Activated B cell treated with CpG ODN at 0.5 μM for 24 hours (primary cell): ENCODE measurements at regions not wholly inside any gene's neighbourhood (a gene's known extent, or its start where the extent isn't known, plus 50 kb on each side); places are given as distances from the start of the nearest gene placed in this dataset.

Experiments
- ATAC-seq: fragments of 200-7000 bp; cut with Tn5 transposase; one replicate; pipeline ENCODE4 v1.10.0; 2021; ENCODE audit warnings: low read depth, mild to moderate bottlenecking, moderate library complexity
- CTCF ChIA-PET: fragments of 350-600 bp; sonication (Branson Sonifier 250); formaldehyde crosslinking; loops from one replicate; lab custom pipeline; 2021; ENCODE audit warnings: antibody characterized with exemption; lab: Charles Lee
- POLR2A ChIA-PET: fragments of 350-600 bp; sonication (Branson Sonifier 250); formaldehyde crosslinking; loops from one replicate; lab custom pipeline; 2021; ENCODE audit warnings: antibody characterized with exemption; lab: Charles Lee
- DNase-seq: peaks from one replicate; pipeline ENCODE4 v3.0.0; 2022
- H3K27ac Mint-ChIP-seq: one replicate; pipeline ENCODE4 v1.8.0; 2020; ENCODE audit warnings: mixed read lengths
- H3K27me3 Mint-ChIP-seq: one replicate; pipeline ENCODE4 v1.8.0; 2021; ENCODE audit warnings: mixed read lengths
- H3K36me3 Mint-ChIP-seq: one replicate; pipeline ENCODE4 v1.8.0; 2021; ENCODE audit warnings: low read depth, mixed read lengths
- H3K4me1 Mint-ChIP-seq: one replicate; pipeline ENCODE4 v1.8.0; 2021; ENCODE audit warnings: mixed read lengths
- H3K4me3 Mint-ChIP-seq: one replicate; pipeline ENCODE4 v1.8.0; 2020; ENCODE audit warnings: mild to moderate bottlenecking, mixed read lengths
- H3K9me3 Mint-ChIP-seq: one replicate; pipeline ENCODE4 v1.8.0; 2020; ENCODE audit warnings: mixed read lengths
- intact Hi-C: fragments of 100-400 bp; cut with micrococcal nuclease; formaldehyde crosslinking; loops from one replicate; pipeline ENCODE4 v1.15.1; 2024
- TF ChIP-seq, protein P1 (sequence below): fragments of 200-600 bp; IDR thresholded peaks from one replicate; pipeline ENCODE4 v1.8.0; 2022; ENCODE audit warnings: antibody characterized with exemption, mild to moderate bottlenecking

DNA sequence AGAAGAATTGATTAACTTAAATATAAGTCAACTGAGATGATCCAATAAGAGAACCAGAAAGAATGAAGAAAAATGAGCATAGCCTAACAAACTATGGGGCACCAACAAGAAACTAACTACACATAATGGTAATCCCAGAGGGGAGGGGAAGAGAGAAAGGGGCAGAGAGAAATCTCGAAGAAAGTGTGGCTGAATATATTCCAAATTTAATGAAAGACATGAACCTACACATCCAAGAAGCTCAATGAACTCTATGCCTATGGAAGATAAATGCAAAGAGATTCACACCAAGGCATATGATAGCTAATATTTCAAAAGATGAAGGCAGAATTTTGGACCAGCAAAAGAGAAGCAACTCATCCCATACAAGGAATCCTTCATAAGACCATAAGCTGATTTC lies 649.2 kb downstream of the ZEB2 start:
- no peak for ATAC-seq
- intact Hi-C loops = no loop called here
- H3K27ac Mint-ChIP-seq = no peak overlapping the region
- ChIA-PET CTCF (no interaction called here), POLR2A (no interaction called here)
- H3K4me3 Mint-ChIP-seq = no peak overlapping the region
- H3K4me1 Mint-ChIP-seq = peaks cover 8% of the 10 kb centered on the region
- no peaks in the 10 kb centered on the region for H3K36me3 Mint-ChIP-seq
- no peaks in the 10 kb centered on the region for H3K27me3 Mint-ChIP-seq
- no peak for DNase-seq
- TF ChIP-seq, protein P1, sequence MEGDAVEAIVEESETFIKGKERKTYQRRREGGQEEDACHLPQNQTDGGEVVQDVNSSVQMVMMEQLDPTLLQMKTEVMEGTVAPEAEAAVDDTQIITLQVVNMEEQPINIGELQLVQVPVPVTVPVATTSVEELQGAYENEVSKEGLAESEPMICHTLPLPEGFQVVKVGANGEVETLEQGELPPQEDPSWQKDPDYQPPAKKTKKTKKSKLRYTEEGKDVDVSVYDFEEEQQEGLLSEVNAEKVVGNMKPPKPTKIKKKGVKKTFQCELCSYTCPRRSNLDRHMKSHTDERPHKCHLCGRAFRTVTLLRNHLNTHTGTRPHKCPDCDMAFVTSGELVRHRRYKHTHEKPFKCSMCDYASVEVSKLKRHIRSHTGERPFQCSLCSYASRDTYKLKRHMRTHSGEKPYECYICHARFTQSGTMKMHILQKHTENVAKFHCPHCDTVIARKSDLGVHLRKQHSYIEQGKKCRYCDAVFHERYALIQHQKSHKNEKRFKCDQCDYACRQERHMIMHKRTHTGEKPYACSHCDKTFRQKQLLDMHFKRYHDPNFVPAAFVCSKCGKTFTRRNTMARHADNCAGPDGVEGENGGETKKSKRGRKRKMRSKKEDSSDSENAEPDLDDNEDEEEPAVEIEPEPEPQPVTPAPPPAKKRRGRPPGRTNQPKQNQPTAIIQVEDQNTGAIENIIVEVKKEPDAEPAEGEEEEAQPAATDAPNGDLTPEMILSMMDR = no peak
- peaks cover 8% of the 10 kb centered on the region for H3K9me3 Mint-ChIP-seq

- ATAC-seq (no peak), DNase-seq (no peak)
- Mint-ChIP-seq H3K4me3 (no peak overlapping the region), H3K27me3 (peaks cover 2% of the 10 kb centered on the region), H3K36me3 (no peaks in the 10 kb centered on the region), H3K27ac (no peak overlapping the region), H3K9me3 (no peaks in the 10 kb centered on the region), H3K4me1 (no peaks in the 10 kb centered on the region)
- TF ChIP-seq, protein P1 = no peak
- ChIA-PET POLR2A (no interaction called here), CTCF (no interaction called here)
- intact Hi-C loops = no loop called here
These were observed 662.9 kb downstream of the ZEB2 start for GRCh38 chr2:143856978-143857377.

DNA sequence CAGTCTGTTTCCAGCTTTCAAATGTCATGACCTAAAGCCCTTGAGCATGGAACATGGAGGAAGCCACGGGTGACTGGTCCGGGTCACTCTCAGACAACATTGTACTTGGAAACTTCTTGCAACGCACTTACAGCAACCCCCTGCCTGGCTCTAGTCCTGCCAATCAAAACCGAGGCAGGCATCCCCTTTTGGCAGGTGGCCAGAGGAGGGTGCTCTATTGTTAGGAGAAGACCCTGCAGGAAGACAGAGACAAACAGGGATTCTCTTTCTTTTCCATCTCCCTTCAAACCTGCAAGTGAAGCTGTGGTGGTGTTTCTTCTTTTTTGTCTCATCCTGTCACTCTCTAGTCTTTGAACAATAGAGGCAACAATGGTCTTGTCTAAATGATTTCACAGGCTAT lies 667.2 kb downstream of the ZEB2 start:
- Mint-ChIP-seq H3K36me3 (no peaks in the 10 kb centered on the region), H3K27me3 (peaks cover 2% of the 10 kb centered on the region), H3K27ac (no peak overlapping the region), H3K4me1 (no peaks in the 10 kb centered on the region), H3K9me3 (no peaks in the 10 kb centered on the region), H3K4me3 (no peak overlapping the region)
- DNase-seq (no peak), ATAC-seq (no peak)
- CTCF ChIA-PET = no interaction called here
- POLR2A ChIA-PET = interaction anchor here (0.6 kb wide), 1 partner anchor 663 kb away, joined by 3 read pairs; no protein-coding TSS in a partner anchor
- TF ChIP-seq, protein P1 = no peak
- intact Hi-C loops = no loop called here

DNA sequence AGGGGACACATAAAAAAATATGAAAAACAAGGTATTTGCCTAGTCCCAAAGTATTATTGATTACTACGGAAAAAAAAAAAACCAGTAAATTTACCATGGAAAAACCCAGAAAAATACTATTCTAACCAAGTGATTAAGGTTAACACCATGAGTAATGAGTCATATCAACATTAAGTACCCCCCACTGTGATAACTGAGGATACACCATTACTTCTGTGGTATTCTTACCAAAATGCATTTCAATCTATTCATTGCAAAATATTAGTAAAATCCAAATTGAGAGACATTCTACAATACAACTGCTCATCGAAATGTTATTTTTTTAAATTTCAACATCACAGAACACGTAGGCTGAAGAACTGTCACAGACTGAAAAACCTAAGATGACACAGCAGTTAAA lies 669.8 kb downstream of the ZEB2 start:
- no peak for DNase-seq
- H3K27ac Mint-ChIP-seq = no peak overlapping the region
- no peaks in the 10 kb centered on the region for H3K36me3 Mint-ChIP-seq
- ATAC-seq = no peak
- H3K4me3 Mint-ChIP-seq = no peak overlapping the region
- POLR2A ChIA-PET = no interaction called here
- CTCF ChIA-PET = no interaction called here
- TF ChIP-seq, protein P1 = no peak
- no peaks in the 10 kb centered on the region for H3K4me1 Mint-ChIP-seq
- peaks cover 2% of the 10 kb centered on the region for H3K27me3 Mint-ChIP-seq
- no peaks in the 10 kb centered on the region for H3K9me3 Mint-ChIP-seq
- intact Hi-C loops = no loop called here

- intact Hi-C loops = no loop called here
- H3K4me3 Mint-ChIP-seq = no peak overlapping the region
- TF ChIP-seq, protein P1 = no peak
- POLR2A ChIA-PET = no interaction called here
- no peak overlapping the region for H3K27ac Mint-ChIP-seq
- CTCF ChIA-PET = no interaction called here
- no peaks in the 10 kb centered on the region for H3K9me3 Mint-ChIP-seq
- DNase-seq (no peak), ATAC-seq (no peak)
- no peaks in the 10 kb centered on the region for H3K36me3 Mint-ChIP-seq
- H3K4me1 Mint-ChIP-seq = no peaks in the 10 kb centered on the region
- H3K27me3 Mint-ChIP-seq = peaks cover 2% of the 10 kb centered on the region
These were observed 672.7 kb downstream of the ZEB2 start for GRCh38 chr2:143847257-143847656.
